GM19455 (cell line): ENCODE measurements at regions not wholly inside any gene's neighbourhood (a gene's known extent, or its start where the extent isn't known, plus 50 kb on each side); places are given as distances from the start of the nearest gene placed in this dataset.

Experiments used
- ATAC-seq: cut with Tn5 transposase; IDR thresholded peaks from one replicate; pipeline ENCODE4 v1.9.1; 2021; ENCODE audit not compliant: unreplicated experiment

GRCh38 chr11:113634940-113635575, 71.0 kb downstream of the TMPRSS5 start:
- ATAC-seq = no peak

- ATAC-seq = no peak
Observed at GRCh38 chr11:113632981-113633380, 73.1 kb downstream of the TMPRSS5 start.

GRCh38 chr11:113629562-113629961, 76.5 kb downstream of the TMPRSS5 start:
- no peak for ATAC-seq

GRCh38 chr11:113628912-113629311, 77.2 kb downstream of the TMPRSS5 start:
- ATAC-seq = no peak

DNA sequence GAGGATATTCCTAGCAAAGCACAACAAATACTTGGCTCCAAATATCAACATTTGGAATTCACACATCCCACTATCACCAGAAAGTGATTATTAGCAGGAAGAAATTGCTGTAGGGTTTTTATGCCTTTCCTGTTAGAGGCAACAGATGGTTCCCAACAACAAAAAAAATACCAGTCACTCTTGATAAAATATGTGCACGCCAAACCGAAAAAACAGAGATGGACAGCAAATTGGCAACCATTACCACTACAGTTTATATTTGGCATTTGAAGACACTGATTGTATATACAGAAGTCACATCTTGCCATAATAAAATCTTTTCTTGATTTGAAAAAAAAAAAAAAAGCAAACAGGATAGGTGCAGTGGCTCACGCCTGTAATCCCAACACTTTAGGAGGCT, 78.2 kb downstream of the TMPRSS5 start:
- no peak for ATAC-seq

GRCh38 chr11:113627297-113627696, 78.8 kb downstream of the TMPRSS5 start:
- no peak for ATAC-seq

- ATAC-seq = no peak
Observed at GRCh38 chr11:113626736-113627135, 79.4 kb downstream of the TMPRSS5 start.

DNA sequence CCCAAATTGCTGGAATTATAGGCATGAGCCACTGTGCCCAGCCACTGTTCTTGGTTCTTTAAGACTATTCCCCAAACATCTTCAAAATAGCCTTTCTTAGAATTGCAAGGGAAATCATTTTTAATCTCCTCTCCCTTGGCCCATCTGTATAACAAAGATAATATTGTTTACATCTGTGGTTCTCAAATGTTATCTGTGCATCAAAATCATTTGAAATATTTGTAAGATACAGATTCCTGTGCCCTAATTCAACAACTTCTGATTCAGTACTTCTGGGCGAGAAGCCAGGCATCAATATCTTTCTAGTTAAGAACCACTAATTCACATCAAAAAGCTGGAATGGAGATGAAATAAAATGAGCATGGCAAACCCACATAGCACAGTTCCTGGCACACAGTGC, 83.0 kb downstream of the TMPRSS5 start:
- ATAC-seq = no peak

GRCh38 chr11:113618360-113618759, 87.7 kb downstream of the TMPRSS5 start:
- no peak for ATAC-seq

DNA sequence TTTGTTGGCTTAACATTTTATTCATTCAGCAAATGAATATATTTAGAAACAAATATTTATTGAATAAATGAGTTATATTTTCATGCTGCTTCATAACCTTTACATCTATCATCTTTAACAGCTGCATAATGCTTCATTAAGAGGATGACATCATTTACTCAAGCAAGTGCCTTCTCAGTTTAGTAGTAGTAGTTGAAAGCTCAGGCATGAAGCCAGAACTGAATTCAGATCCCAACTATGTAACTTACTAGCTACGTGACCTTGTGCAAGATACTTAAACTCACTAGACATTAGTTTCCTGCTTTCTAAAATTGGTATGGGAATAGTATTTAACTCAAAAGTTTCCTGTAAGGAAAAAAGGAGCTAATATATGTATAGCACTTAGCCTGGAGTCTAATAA, 90.3 kb downstream of the TMPRSS5 start:
- no peak for ATAC-seq

DNA sequence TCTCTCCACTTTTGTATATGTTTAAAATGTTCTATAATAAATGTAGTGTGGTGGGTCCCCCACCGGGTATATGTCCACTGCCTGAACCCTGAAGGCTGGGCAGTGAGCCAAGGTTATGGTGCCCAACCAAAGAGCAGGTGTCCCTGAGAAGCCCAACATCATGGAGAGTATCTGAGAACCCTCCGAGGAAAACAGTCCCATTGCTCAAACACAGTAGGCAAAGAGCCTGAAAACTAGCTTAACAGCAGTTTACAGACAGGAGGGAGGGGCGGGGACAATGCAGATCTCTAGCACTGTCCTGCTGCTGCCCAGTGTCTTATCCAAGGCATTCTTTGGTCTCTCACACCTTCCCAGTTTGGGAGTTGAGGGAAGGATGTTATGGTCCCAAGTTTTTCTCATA, 91.0 kb downstream of the TMPRSS5 start:
- no peak for ATAC-seq

DNA sequence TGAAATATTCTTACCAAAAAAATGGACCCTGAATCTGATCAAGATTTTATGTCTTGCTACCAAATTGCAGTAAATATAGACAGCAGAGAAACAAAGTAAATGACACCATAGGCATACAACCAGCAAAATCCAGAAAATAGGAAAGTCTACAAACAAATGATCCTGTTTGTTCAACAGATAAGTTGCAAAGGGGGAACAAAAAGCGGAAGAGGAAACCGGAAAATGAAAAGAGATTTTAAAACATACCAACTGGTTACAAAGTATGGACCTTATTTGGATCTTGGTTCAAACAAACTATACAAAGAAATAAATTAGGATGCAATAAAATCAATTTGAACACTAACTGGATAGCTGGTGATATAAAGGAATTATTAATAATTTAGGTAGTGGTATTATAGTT, 92.0 kb downstream of the TMPRSS5 start:
- ATAC-seq = no peak

DNA sequence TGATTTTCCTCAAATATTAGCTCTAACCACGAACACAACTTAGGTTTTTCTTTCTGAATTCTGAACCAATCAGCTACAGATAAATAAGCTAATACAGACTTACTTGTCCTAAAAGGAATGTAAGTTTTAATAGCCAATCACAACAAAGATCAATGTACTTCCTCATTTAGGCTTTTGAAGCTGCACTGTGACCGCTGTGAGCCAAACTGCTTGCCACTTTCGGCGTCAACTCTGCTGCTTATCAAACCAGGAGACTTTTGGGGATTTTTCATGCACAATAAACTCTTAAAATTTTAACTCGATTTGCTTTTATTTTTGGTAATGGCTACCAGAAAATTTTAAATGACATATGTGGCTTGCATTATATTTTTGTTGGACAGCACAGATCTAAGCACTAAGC, 92.5 kb downstream of the TMPRSS5 start:
- ATAC-seq = no peak

- no peak for ATAC-seq
Observed at GRCh38 chr11:113604186-113604585, 101.9 kb downstream of the TMPRSS5 start.

GRCh38 chr11:113603277-113604059, 102.6 kb downstream of the TMPRSS5 start:
- no peak for ATAC-seq

GRCh38 chr11:113602483-113602882, 103.6 kb downstream of the TMPRSS5 start:
- no peak for ATAC-seq

DNA sequence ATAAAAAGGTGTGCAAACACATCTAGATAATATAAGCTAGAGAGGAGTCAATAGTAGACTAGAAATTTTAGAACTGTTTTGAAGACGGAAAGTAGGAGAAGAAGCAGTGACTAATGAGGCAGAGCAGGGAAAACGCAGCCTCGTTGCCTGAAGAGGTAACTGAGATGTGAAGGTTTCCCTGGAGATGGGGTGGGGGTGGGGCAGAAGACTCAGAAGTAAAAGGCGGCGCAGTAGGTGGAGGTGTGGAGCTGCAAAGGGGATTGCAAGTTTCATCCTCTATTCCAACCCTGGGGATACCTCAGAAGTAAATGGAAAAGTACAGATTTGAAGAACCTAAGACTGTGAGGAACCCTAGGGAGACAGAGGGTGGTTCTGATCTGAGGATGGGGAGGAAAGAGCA, 109.5 kb downstream of the TMPRSS5 start:
- no peak for ATAC-seq

GRCh38 chr11:113595810-113596594, 110.1 kb downstream of the TMPRSS5 start:
- ATAC-seq = no peak

GRCh38 chr11:113593698-113594308, 112.3 kb downstream of the TMPRSS5 start:
- ATAC-seq = peak; percentile 68

GRCh38 chr11:113591117-113591516, 115.0 kb downstream of the TMPRSS5 start:
- no peak for ATAC-seq

GRCh38 chr11:113587308-113587739, 112.1 kb upstream of the DRD2 start:
- ATAC-seq = peak; percentile 86
